GM18519 (cell line): ENCODE measurements at regions not wholly inside any gene's neighbourhood (a gene's known extent, or its start where the extent isn't known, plus 50 kb on each side); places are given as distances from the start of the nearest gene placed in this dataset.
"Not testable (repeated sequence)": the region's sequence is repeated elsewhere in the genome, so short reads cannot be mapped to it uniquely, and the experiment has no call there.

Source experiments
- ATAC-seq: cut with Tn5 transposase; IDR thresholded peaks from one replicate; pipeline ENCODE4 v1.9.1; 2021; ENCODE audit warnings: mild to moderate bottlenecking, moderate library complexity; ENCODE audit not compliant: unreplicated experiment, low FRiP score

- no peak for ATAC-seq
Measured at GRCh38 chr14:34303811-34304210, 158.2 kb downstream of the SPTSSA start.

DNA sequence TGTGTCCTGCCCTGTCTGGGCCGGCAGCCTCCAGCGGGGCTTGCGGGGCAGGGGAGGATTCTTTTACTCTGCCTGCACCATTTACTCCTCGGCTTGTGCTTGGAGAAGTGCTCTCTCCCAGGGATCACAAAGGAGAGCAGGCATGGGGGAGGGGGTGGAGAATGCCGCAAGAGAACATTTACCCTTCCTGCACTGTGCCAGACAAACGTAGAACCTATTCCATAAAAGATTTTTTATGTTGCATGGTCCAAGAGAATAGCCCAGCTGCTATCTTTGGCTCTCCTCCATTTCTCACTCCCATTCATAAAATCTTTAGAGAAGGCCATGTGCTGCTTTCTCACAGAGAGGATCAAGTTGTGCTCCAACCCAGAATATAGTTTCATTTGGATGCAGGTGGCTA lies 159.4 kb downstream of the SPTSSA start:
- no peak for ATAC-seq

GRCh38 chr14:34300882-34301734 lies 160.9 kb downstream of the SPTSSA start:
- ATAC-seq: no peak

- no peak for ATAC-seq
Measured at GRCh38 chr14:34300330-34300729, 161.7 kb downstream of the SPTSSA start.

DNA sequence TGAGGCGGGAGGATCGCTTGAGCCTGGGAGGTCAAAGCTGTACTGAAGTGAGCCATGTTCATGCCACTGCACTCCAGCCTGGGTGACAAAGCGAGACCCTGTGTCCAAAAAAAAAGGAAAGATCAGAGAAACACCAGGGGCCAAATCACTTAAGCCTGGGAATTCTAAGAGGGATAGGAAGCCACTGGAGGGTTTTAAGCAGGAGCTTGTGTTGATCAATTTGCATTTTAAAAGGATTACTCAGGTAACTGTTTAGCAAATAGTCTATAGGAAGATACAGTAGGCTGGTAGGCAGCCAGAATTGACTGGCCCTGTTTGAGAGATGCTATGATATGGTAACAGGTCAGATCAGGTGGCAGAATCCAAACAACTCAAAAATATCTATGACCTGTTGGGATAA lies 162.7 kb downstream of the SPTSSA start:
- no peak for ATAC-seq

DNA sequence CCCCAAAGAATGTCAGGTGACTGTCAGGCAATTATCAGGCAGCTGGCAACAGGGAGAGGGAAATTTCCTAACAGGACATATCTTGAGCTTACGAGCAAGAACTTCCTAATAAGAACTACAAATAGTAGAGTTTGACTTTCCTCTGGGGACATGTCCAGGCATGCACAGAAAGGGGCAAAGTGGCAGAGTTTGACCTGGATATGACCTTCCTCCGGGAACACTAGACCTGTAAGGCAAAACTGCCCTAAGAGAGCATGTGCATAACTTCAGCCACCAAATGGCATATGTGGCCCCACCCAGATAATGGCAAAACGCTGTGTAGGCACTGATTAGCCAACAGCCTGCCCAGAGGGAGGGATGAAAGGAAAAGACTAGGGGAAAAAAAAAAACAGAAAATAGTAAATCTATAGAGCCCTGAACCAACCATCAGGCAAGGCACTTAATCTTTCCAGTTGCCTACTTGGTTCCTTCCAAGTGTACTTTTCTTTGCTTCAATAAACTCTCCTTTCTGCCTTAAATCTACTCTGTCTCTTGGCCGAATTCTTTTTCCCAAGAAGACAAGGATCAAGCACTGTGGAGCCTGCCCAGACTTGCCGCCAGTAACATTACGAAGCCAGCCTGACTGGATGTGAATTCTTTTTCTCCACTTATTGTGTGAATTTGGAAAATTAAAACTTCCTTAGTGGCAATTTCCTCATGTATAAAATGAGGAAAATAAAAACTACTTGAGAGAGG lies 164.1 kb downstream of the SPTSSA start:
- ATAC-seq: no peak

- no peak for ATAC-seq
Measured at GRCh38 chr14:34283590-34283989, 178.4 kb downstream of the SPTSSA start.

- no peak for ATAC-seq
Measured at GRCh38 chr14:34277191-34277590, 184.8 kb downstream of the SPTSSA start.

- no peak for ATAC-seq
Measured at GRCh38 chr14:34275530-34275929, 186.5 kb downstream of the SPTSSA start.

- ATAC-seq: no peak
Measured at GRCh38 chr14:34275078-34275477, 187.0 kb downstream of the SPTSSA start.

DNA sequence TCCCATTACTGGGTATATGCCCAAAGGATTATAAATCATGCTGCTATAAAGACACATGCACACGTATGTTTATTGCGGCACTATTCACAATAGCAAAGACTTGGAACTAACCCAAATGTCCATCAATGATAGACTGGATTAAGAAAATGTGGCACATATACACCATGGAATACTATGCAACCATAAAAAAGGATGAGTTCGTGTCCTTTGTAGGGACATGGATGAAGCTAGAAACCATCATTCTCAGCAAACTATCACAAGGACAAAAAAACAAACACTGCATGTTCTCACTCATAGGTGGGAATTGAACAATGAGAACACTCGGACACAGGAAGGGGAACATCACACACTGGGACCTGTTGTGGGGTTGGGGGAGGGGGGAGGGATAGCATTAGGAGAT lies 188.3 kb downstream of the SPTSSA start:
- ATAC-seq: not testable (repeated sequence)

DNA sequence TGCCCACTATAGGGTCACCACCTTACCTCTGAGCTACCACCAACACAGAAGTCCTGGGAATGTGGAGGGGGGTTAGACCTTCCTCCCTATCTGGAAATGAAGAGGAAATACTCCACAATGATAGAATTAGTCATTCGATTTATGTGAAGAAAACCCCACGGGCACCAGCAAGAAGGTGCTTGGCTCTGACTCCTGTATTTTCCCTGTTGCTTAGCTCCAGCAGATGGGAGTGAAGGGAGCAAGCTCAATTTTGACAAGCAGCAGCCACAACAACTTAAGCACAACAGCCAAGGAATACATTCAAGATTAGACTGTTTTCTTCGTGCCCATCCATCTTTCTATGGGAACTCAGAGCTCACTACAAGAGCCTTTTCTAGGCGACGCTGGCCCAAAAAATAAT lies 191.7 kb downstream of the SPTSSA start:
- ATAC-seq: no peak

DNA sequence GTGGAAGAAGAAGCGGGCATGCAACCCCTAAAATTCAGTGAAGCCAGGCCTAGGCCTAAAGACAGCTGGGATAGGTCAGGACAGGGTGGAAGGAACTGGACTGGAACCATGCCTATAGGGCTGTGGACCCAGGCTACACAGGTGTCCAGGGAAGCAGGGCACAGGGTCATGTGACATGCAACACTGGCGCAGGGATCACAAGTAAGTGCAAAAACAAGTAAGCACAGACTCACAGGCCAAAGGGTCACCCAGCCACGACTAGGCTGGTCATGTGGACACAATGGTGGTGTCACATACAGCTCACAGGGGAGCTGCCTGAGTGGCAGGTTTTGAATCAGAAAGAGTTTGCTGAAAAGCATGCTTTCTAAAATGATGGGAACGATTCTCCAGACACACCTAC lies 195.7 kb downstream of the SPTSSA start:
- no peak for ATAC-seq

DNA sequence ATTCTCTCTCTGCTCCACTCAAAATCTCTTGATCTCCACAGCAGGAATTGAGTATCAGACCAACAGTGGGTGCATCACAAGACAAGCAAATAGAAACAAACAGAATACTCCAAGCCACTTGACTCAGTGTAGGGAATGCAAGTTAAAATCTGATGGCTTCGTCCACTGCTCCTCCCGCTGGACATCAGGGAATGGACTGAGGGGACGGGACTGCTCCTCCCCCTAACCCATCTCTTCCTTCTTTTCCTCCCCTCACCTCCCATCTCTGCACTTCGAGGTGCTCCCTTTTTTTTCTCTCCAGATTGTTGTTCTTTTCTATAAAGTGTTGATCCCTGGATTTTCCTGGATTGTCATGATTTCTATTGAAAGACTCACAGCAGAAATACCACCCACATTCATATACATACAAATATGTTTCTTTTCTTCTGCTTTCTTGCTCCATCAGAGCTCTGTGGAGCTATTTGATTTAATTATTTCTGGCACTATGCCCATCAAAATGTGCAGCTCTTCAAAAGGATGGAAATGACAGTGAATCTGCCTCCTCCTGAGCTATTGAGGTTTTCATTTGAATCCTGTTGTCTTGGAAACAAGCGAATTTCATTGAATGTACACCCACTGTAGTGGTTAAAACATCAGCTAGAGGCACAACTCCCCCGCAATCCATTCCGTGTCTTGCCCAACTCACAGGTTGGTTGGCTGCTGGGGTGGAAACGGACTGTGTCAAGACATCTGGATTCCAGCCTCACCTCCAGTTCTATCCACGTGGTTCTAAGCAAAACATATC lies 199.7 kb downstream of the SPTSSA start:
- ATAC-seq: no peak

DNA sequence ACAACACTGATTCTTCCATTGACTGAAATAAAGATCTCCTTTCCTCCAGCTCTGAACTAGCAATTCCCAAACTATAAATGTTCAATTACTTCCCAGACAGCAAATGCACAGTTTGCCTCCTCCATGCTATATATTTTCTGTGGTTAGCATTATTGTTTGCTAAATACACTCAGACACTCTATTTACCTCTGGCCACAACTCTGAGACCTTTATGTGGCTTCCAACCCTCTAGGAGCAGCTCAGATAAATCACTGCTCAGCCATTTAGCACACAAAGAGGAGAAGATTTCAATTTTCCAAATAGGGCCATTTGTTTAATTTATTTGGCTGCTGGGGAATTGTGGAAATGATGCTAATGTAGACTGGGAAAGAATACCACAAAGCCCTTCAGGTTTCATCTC lies 202.0 kb downstream of the SPTSSA start:
- no peak for ATAC-seq

DNA sequence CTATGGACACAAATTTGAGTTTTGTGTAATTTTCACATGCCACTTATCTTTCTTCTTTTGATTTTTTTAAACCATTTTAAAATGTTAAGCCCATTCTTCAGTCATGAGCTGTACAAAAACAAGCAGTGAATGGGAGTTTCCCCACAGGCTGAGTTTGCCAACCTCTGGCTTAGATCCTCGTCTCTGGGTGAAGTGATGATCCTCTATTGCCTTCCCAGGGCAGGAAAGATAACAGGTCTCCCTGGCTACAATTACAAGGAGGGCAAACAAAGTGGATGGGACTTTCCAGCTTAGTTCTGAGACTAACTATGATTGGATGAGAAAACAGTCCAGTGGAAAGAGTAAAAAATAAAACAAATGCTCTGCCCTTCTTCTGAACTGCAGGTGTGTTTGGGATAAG lies 203.7 kb downstream of the SPTSSA start:
- no peak for ATAC-seq

GRCh38 chr14:34257505-34257904 lies 204.5 kb downstream of the SPTSSA start:
- no peak for ATAC-seq

DNA sequence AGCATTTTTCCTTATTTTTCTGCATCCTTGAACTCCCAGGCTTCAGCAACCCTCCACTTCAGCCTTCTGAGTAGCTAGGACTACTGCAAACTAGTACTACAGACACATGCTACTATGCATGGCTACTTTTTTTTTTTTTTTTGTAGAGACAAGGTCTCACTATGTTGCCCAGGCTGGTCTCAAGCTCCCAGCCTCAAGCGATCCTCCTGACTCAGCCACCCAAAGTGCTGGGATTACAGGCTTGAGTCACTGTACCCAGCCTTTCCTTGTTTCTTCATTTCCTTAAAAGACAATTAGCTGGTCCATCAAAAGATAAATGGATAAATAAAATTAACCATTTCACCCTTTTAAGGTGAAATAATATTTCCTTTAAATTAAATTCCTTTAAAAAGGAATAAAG lies 205.8 kb downstream of the SPTSSA start:
- no peak for ATAC-seq

GRCh38 chr14:34254571-34254970 lies 207.5 kb downstream of the SPTSSA start:
- no peak for ATAC-seq

DNA sequence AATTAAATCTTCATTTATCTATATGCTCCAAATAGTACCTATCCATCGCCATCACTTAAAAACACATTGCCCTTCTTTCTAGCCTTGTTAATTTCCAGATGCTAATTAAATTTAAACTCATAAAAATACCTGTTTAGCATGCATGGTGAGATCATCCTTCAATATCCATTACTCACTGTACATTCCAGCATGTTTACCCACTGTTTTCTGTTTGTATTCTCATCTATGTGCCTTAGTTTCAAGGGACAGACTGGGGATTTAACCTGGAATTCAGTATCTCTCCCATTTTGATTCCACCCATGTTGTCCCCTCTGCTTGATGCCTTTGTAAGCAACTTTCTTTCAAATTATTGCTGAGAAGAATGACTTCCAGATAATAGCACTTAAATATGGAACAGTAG lies 208.0 kb downstream of the SPTSSA start:
- no peak for ATAC-seq

- no peak for ATAC-seq
Measured at GRCh38 chr14:34252227-34252626, 209.8 kb downstream of the SPTSSA start.
